Stimulated activated CD4-positive, alpha-beta T cell treated with anti-CD3 and anti-CD28 coated beads, Interleukin-15, amount 100 ng/mL, for 24 hours (primary cell): ENCODE measurements at regions not wholly inside any gene's neighbourhood (a gene's known extent, or its start where the extent isn't known, plus 50 kb on each side); places are given as distances from the start of the nearest gene placed in this dataset.

Source experiments
- DNase-seq: peaks from one replicate; pipeline ENCODE4 v3.0.0-alpha.2; 2020

DNA sequence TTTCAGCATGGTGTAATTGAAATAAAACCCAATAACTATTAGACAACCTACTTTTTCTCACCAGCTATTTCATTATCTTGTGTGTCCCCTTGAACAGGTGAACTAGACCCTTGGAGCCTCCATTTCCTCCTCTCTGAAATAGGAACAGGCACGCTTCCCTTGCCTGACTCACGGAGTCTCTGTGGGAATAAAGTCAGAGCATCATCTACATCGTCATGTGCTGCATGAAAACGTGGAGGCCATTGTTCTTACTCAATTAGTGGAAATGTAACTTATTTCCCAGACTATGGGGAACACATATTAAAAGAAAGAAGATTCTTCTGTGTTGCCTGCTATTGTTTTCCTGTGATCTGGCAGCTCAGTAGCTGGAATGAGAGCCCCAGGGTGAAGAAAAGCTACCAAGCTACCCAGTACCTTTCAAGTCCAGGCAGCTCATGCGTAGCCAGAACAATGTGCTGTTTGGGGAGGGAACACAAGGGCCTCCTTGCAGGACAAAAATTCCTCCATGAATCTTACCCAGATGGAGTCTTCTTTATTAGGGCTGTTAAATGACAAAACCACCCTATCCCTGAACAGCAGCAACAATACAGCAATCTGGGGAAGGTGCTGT is 59.8 kb downstream of the SOX11 start:
- DNase-seq, result no peak

DNA sequence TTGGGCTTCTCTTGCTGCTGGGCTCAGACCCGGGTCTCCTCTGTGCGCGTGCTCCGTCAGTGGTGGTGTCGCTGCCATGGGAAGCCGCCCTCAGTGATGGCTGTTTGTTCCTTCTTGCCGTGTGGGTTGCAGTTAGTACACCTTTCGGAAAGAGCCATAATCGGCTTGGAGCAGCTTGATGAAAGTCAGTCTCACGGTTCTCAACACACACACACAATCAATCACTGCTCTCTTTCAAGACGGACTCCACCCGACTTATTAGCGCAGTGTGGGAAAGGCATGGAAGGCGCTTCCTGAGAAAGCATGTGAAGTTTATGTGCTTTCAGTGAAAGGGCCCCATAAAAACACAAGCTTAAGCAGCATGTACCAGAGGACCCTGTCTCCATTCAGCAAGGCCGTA is 64.1 kb downstream of the SOX11 start:
- DNase-seq, result no peak

DNA sequence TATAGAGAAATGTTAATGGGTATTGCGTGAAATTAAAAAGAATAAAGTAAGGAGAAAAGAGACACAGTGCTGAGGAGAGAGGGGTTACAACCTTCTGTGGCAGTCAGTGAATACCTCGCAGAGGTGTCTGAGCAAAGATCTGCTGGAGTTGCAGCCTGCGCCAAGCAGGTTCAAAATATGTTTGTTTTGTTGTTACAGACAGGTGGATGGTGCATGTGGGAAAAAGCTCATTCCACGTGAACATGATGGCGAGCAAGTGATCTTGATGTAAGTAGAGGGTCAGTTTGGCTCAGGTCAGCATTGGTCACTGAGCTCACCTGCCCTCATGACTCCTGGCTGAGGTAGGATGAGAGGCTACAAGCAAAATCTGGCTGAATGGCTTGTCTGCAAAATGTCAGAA is 66.2 kb downstream of the SOX11 start:
- DNase-seq, result no peak

DNA sequence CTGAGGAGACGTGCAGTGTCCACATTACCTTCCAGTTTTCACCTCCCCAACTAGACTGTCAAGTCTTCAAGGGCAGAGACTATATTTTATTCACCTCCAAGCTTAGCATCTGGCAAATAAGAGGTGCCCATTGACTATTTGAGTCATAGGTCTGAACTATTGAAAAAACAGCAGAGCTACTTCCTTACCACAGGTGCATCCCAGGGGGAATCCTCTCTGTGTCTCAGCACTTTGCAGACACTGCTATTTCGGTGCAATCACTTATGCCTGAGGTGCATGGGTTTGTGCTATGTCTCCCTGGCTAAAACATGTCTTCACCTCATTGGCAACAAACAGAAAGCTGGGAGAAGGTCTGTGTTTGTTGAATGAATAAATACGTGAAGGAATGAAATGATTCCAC is 67.8 kb downstream of the SOX11 start:
- no peak for DNase-seq

DNA sequence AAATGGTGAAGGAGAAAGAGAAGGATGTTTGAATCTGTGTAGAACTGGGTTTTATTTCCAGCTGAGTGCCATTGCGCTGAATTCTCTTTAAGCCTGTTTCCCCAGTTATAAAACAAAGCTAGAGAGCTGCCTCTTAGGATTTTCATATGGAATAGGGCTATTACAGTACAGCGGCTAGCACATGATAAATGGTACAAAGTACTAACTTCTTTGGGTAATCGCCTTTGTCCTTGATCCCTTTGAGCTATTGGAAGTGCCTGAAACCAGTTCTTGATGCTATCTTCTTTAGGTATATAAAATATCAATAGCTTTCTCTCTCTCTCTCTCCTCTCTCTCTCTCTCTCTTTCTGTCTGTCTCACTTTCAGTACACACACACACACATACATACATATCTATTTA is 71.3 kb downstream of the SOX11 start:
- no peak for DNase-seq

DNA sequence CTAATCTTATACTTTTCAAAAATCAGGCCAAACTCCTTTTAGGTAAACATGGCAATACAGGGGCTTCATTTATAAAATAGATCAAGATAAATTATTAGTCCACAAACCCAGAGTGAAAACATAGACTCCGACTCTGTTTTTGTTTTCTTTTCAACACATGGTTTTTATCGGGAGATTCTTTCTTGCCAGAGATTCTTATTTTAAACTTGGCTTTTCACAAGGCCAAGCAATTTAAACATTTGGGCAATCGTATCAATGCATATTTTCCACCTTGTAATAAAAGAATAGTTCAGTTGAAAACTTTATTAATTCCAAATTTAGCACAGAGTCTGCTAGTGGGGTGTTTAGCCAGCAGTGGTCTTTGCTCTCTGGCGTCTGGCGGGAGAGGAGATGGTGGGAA is 71.9 kb downstream of the SOX11 start:
- no peak for DNase-seq

DNA sequence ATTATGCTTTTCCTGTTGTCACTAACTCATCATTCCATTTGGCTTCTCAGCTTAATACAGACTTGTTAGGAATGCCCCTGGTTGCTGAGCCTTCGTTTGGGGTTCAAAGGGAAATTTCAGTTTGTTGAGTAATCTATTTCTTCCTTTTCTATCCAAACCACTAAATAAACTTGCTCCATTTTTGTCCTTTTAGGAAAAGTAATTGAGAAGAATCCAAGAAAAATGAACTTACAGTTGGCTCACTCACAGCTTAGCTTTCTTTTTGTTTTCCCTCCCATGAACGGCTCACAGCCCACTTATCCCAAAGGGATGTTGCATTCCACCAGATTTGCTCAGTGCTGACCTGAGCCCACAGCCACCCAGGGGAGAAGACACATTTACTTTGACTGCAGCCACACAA is 73.9 kb downstream of the SOX11 start:
- DNase-seq, result no peak

DNA sequence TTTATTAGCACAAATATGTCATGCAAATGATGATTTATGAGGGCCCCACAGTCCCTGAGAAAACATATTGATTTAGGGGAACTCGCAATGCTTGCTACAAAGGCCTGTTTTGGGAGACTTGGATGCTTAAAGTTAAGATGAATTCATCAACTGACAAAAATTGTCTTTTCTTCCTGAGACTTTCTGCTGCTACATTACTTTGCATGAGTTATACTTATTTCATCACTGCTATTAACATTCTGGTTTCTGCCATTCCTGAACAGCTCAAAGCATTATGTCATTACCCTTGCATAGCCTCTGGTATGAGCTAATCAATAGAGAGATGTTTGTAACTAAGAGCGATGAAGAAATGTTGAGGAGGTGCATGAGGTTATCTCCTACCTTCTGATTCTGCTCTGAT is 74.4 kb downstream of the SOX11 start:
- no peak for DNase-seq

DNA sequence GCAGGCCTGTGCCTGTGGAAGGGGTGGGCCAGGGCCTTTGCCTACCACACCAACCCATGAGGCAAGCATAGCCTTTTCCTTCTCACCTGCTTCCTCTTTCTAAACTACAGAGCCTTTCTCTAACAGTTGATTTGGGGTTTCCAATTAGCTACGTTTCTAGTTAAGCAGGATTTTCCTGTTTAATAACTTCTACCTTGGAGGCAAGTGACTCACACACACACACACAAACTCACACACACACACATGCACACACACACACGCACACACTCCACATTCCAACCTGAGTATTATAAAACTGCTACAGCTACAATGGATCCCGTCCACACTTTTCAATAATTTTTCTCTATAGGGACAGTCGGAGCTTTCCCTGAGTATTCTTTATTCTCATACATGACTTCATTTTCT is 84.9 kb downstream of the SOX11 start:
- DNase-seq, result no peak

DNA sequence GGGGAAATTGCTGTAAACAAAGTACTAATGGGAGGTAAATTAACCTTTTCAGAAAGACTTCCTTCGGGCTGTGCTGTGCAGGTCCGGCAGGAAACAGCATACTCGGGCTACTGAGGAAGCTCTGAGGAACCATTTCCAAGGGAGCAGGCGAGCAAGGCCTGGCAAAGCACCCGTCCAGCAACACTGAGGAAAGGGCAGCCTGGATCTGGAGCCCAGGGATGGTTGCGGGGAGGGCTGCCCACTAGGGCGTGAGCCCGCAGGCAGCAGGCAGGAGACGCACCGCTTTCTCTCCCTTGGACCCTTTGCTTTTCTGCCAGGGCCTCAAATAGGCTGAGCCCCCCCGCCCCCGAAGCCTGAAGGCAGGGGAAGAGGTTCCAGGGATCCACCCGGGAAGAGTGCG is 89.5 kb downstream of the SOX11 start:
- no peak for DNase-seq

DNA sequence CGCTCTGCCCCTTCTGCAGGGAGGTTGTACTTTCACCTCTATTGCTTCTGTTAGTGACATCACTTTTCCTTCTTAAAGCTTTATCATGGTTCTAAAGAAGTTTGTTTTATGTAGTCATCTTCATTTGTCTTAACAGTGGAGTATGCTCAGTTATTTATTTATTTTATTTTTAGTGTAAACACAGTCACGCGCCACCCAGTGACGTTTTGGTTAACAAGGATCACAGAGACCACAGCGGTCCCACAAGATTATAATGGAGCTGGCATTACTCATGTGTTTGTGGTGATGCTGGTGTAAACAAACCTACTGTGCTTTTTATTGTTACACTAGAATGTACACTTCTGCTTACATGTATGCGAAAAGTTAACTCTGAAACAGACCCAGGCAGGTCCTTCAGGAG is 89.9 kb downstream of the SOX11 start:
- DNase-seq, result no peak

DNA sequence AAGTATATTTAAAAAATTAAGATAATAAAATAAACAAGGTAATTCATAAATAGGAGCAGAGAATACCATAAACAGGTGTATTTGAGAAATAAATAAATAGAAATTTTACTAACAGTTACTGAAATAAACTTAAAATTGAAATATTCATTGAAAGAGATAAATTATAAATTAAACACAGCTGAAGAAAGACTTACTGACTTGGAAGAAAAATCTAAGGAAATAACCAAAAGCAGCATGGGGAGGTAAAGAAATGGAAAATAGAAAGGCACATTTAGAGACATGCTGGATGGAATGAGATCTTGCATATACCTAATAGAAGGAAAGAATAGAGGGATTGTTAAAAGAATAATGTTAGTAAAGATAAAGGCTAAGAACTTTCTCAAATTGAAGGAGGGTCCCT is 96.3 kb downstream of the SOX11 start:
- no peak for DNase-seq

DNA sequence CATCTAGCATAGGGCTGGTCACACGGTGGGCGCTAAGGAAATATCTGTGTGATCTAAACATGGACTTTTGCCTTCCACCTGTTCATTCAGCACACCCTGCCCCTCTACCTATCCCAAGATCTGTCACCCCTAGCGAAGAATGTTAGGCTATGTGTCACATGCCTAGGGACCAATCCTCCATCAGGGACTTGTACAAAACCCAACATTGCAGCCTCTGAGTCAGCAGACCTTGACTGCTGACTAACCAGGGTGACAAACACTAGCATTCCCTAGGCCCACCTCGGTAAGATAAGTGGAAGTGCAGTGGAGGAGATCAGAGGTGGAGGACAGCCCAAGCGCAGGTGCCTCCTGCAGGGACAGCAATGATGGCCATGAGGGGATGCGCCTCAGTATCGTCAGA is 99.2 kb downstream of the SOX11 start:
- no peak for DNase-seq

DNA sequence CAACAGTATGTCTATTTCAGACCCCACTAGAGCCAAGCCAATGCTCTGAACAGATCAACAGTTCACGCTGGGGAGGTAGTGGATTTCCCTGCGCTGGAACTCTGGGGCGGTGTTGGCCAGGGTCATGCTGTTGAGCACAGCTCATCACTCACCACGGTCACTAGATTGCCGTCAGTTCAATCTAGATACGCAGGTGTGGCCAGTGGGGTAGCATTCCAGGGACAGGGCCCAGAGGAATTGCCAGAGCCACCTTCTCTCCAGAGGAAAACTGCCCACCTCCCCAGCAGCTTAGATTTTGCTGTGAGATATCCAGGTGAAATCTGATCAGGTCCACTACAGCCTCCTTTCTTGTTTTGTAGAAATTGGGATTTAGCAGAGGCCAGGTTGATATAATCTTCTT is 101.8 kb downstream of the SOX11 start:
- DNase-seq, result no peak

DNA sequence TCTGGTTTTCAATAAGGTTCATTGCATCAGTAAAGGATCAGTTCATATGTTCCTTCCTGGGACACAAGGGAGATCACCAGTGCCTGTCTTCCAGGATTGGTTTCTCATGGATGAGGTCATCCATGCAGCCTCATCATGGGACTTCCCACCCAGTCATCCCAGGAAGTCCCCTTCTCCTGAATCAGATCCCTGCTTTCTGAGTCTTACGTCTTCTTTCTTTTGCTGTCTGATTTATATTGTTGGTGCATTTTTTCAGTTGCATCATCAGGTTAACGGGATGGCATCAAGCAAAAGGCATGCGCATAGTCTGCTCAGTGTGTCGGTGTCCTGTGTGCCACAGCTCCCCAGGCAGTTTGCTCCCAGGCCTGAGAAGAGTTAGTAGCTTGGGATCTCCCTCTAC is 105.9 kb downstream of the SOX11 start:
- DNase-seq, result no peak

DNA sequence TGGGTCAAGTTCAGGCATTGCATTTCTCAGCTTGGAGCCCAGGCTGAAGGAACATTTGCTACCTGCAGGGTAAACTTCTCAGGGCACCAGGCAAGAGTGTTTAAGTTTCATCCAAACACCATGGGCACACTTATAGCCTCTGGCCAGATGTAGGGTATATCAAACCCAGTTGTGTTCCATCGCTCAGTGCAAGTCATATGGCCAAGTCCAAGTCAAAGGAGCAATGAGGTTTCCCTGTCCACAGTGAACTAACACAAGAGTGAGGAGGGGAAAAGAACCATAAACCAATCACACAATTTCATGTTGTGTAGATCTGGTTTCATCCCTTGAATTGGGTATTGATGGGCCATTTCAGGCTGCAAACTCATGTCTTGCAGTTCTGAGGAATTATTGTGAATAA is 107.2 kb downstream of the SOX11 start:
- no peak for DNase-seq

DNA sequence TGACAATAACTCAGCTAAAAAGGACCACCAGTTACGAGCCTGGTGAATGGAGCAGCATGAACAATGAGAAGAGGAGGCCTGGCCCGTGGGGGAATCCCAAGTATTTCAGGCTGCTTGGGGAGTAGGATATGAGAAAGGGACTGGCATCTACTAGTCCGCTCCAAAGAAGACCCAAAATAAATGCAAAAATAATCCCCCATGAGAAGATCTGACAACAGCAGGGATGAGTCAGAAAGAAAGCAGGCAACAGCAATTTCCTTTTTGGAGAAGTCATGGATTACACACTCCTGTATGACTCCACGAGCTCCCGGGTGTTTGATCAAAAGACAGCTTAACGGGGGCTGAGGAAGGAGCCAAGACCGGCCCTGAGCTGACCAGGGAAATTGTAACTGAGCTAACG is 111.4 kb downstream of the SOX11 start:
- DNase-seq, result no peak

DNA sequence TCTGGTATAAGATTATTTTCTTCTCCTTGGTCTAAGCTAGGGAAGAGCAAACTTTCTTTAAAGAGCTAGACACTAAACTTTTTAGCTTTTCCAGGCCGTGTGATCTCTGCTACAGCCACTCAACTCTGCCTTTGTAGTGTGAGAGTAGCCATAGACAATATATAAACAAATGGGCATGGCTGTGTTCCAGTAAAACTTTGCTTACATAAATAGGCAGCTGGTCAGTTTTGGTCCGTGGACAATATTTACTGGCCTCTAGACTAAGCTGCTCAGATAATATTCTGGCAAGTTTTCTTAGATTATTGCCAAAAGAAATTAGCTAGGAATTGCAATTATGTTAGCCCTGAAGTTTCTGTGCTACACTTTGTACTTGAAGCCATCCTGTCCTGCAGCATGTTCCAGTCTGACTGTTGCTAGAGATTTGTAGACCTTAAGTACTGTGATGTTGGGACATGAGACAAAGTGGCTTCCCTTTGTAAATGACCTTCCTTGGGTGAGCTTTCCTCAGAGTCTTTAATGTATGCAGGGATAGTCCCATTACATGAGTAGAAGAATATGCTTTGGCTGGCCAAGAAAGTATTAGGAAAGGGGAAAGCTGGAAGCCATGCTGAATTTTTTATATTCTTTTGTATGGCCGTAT is 126.9 kb downstream of the SOX11 start:
- no peak for DNase-seq

DNA sequence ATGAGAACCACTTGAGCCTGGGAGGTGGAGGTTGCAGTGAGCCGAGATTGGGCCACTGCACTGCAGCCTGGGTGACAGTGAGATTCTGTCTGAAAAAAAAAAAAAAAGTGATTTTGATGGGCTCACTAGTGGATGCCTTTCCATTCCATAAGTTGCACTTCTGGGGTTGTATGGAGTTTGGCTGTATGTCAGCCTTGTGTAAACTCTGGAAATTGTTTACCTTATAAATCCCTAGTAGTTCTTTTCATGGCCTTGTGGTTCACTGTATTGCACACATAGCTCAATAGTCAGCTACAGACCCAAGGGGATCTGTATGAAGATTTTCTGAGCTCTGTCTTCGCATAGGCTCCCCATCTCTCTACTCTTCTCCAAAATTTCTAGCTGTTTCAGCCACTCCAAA is 131.9 kb downstream of the SOX11 start:
- DNase-seq, result no peak

DNA sequence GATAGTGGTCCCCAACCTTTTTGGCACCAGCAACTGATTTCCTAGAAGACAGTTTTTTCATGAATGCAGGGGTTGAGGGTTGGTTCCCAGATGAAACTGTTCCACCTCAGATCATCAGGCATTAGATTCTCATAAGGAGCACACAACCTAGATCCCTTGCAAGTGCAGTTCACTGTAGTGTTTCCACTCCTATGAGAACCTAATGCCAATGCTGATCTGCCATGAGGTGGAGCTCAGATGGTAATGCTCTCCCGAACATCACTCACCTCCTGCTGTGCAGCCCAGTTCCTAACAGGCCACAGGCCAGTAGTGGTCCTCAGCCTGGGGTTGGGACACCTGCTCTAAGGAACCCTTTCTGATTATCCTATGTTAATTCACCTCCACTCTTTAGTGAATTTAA is 133.5 kb downstream of the SOX11 start:
- DNase-seq, result no peak

DNA sequence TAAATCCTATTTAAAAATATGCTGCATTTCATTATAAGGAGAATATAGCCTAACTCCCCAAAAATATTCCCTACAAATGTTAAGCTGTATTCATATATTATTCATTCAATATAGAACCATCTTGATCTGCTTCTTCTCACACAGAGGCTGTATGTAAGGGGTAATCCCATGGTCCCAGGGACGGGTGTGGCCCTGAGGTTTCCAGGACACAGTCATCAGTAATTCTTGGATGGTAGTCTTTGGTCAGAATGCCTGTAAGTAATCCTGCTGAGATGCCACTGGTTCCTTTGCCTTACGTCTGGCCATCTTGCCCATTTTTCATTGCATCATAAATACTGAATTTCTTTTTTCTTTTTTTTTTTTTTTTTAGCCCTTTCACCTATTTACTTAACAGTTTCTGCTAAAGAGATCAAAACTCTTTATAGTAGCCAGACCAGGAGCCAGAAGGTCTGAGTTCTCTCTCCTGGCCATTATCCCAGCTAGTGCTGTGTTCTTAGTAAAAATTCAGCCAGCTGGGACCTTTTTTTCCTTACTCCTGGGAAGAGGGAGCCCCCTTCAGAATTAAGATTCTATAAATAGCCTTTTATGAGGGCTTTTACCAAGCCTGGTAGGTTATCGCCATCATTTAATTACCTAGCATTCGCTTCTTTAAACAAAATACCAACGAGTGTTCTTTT is 134.9 kb downstream of the SOX11 start:
- DNase-seq, result no peak

DNA sequence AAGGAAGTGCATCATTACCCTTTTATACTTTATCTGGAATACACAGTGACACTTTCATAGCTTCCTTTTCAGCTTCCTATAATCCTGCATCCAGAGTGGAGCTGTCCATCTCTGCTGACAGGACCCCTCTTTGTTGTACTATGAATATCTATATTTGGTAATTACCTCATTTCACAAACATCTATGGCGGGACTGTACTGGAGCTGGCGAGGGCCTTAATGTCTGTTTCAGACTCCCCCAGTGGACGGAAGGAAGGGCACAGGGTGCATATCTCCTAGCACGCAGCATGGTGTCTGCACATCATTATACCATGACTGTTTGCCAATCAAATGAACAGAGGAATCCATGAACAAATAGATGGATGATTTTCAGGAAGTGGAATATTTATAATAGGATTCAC is 142.3 kb downstream of the SOX11 start:
- DNase-seq, result no peak

DNA sequence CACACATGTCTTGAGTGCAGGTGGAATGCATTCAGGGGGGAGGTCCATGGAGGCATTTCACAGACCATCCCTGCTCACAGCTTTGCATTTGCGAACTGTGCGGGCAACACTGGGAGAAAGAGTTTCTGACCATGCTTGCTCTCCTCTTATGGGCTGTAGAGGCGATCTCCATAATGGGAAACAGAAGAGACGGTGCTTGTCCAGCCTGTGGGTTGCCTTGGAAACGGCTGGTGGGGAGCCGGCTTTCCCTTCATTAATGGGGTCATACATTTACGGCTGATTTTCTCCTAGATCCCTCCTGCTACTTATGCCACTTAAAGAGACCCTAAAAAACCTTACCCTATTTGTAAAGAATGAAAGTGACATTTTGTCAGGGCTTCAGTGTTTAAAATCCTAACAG is 147.4 kb downstream of the SOX11 start:
- DNase-seq, result no peak

DNA sequence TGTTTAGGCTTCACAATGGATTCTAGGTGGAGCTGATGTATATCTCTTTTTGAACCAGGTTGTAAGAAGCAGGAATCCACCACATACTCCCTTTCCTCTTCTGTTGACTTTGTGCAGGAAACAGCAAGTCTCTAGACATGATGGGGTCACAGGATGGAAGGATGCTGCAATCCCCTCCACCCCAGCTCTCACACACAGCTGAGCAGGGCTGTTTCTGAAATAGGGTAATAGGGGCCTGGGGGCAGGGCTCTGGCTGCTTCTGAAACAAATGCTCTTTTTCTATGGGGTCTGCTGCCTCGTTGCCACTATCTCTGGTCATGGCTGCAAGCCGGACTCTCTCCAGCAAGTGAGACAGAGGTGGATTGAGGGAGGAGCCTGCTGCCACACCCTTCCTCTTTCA is 148.9 kb downstream of the SOX11 start:
- DNase-seq, result no peak

DNA sequence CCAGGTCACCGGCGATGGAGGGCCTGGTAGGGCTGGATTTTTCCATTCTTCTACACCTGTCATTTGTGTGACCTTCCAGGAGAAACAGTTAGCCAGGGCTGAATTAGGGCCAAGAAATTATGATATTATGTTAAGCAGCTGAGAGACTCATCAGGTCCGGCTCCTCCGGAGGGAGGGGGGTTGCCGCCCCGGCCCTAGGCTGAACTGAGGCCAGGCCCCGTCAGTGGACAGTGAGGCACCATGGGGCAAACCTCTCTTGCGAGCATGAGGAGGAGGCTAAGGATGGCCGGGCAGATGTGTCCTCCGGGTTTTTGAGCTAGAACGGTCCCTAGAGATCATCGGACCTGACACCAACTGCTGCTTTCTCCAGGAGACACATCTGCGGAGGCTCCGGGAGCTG is 150.1 kb downstream of the SOX11 start:
- DNase-seq, result no peak
